ENCODE measurements at regions not wholly inside any gene's neighbourhood (a gene's known extent, or its start where the extent isn't known, plus 50 kb on each side); places are given as distances from the start of the nearest gene placed in this dataset.

DNA sequence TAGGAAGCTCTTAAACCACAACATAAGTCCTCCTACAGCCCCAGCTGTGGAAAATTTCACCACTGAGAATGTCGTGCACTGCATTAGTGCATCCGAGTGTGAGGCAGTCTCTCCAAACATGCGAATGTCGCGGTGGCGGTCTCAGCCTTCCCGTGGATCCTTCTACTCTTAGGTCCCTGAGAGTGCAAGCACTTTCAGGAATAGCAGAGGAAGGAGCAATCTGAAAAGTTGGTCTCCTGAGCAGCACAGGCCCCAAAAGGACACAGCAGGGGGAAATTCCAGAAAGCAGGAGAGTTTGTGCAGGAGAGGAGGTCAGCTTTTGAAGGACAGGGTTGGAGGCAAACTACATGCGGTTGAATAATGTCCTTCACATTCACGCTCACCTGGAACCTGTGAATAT lies 440.5 kb upstream of the SMIM21 start:
- no peaks in the 10 kb centered on the region for H3K27me3 ChIP-seq
- no peak overlapping the region for H3K4me3 ChIP-seq
- H3K36me3 ChIP-seq = no peaks in the 10 kb centered on the region
- ATAC-seq = no peak
- DNase-seq = no peak
- intact Hi-C loops (cut with DNase I) = no loop called here
- TF ChIP-seq, protein P1, sequence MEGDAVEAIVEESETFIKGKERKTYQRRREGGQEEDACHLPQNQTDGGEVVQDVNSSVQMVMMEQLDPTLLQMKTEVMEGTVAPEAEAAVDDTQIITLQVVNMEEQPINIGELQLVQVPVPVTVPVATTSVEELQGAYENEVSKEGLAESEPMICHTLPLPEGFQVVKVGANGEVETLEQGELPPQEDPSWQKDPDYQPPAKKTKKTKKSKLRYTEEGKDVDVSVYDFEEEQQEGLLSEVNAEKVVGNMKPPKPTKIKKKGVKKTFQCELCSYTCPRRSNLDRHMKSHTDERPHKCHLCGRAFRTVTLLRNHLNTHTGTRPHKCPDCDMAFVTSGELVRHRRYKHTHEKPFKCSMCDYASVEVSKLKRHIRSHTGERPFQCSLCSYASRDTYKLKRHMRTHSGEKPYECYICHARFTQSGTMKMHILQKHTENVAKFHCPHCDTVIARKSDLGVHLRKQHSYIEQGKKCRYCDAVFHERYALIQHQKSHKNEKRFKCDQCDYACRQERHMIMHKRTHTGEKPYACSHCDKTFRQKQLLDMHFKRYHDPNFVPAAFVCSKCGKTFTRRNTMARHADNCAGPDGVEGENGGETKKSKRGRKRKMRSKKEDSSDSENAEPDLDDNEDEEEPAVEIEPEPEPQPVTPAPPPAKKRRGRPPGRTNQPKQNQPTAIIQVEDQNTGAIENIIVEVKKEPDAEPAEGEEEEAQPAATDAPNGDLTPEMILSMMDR (IDR thresholded peaks at IDR 0.05) = no peak
- no peaks in the 10 kb centered on the region for H3K9me3 ChIP-seq
- no peaks in the 10 kb centered on the region for H3K4me1 ChIP-seq
- no peak overlapping the region for H3K27ac ChIP-seq

DNA sequence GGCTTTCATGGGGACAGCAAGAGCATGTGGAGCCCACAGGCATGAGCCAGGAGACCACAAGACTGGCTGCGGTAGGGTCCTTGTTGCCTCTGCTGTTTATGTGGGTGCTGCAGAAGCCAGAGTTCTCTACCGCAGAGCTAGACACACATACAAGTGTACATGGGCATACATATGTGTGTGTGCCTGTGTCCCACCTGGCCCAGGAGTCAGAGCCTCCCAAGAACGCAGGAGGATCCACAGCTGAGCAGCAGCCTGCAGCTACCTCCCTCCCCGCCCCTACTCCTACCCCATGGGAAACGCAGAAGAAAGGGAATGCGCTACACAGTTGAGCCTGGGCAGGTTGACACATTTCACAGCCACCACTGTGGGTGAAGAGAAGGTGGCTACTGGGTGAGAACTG lies 438.1 kb upstream of the SMIM21 start:
- H3K27me3 ChIP-seq = no peaks in the 10 kb centered on the region
- no peaks in the 10 kb centered on the region for H3K36me3 ChIP-seq
- no peak for DNase-seq
- intact Hi-C loops (cut with DNase I) = no loop called here
- ATAC-seq = peak; percentile 45
- H3K9me3 ChIP-seq = no peaks in the 10 kb centered on the region
- H3K4me3 ChIP-seq = no peak overlapping the region
- H3K27ac ChIP-seq = no peak overlapping the region
- TF ChIP-seq, protein P1 (IDR thresholded peaks at IDR 0.05) = no peak
- no peaks in the 10 kb centered on the region for H3K4me1 ChIP-seq

DNA sequence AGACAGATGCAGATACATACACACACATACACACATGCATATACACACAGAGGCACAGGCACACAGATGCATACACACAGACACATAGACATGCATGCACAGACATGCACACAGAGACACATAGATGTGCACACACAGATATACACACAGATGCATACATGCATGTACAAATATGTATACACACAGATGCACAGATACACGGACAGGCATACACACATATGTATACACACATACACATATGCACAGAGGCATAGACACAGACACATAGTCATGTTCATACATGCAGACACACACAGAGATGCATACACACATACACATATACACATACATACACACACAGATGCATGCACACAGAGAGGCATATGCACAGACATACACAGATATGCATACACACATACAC lies 437.3 kb upstream of the SMIM21 start:
- H3K4me3 ChIP-seq = no peak overlapping the region
- no peaks in the 10 kb centered on the region for H3K9me3 ChIP-seq
- DNase-seq (no peak), ATAC-seq (no peak)
- H3K36me3 ChIP-seq = no peaks in the 10 kb centered on the region
- intact Hi-C loops (cut with DNase I) = no loop called here
- H3K4me1 ChIP-seq = no peaks in the 10 kb centered on the region
- H3K27ac ChIP-seq = no peak overlapping the region
- H3K27me3 ChIP-seq = no peaks in the 10 kb centered on the region
- TF ChIP-seq, protein P1 (IDR thresholded peaks at IDR 0.05) = no peak

DNA sequence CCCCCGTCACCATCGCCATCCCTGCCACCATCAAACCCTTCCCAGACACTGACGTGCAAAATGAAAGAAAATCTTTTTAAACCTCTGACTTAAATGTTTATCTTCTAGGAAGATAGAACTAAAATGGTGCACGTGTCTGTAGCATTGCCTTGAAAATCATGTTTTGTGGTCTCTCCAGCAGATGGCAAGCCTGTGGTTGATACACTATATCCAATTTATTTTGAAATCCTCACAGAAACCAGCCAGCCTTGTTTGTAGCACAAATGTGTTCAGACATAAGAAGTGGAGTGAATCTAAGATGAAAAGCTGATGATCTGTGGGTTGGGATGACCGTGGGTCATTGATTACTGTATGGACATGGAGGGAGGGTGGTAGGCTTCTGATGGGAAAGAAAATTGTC lies 436.2 kb upstream of the SMIM21 start:
- H3K27ac ChIP-seq = no peak overlapping the region
- intact Hi-C loops (cut with DNase I) = no loop called here
- no peaks in the 10 kb centered on the region for H3K27me3 ChIP-seq
- DNase-seq = no peak
- TF ChIP-seq, protein P1 (IDR thresholded peaks at IDR 0.05) = no peak
- no peak overlapping the region for H3K4me3 ChIP-seq
- no peaks in the 10 kb centered on the region for H3K4me1 ChIP-seq
- H3K36me3 ChIP-seq = no peaks in the 10 kb centered on the region
- no peaks in the 10 kb centered on the region for H3K9me3 ChIP-seq
- ATAC-seq = no peak

DNA sequence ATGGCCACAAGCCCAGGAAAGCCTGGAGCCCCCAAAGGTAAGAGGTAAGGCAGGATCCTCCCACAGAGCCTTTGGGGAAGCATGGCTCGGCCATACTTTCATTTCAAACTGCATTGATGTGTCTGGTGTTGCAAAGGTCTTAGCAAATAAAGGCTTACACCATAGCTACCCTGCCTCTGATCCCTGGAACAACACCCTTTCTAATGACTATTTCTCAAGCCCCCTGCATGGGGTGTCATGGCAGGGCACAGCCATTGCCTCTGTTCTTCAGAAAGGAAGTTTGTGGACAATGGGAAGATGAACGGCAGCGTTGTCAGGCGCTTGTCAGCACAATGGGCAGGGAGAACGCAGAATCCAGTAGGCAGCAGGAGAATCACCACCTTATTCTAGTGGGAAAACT lies 435.0 kb upstream of the SMIM21 start:
- no peak for ATAC-seq
- intact Hi-C loops (cut with DNase I) = no loop called here

DNA sequence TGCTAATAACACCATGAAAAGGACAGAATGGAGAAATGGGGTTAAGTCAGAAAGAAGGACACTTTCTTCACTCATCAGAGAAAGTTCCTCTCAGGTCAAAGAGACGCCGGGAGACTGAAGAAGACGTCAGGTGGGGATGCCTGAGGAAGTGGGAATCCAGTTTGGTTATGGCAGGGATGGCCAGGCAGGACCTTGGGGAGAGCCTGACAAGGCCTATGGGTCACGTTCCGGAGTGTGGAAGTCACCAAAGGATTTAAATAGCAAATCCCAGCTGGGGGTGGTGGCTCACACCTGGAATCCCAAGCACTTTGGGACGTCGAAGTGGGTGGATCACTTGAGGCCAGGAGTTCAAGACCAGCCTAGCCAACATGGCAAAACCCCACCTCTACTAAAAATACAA lies 432.7 kb upstream of the SMIM21 start:
- Histone ChIP-seq H3K9me3 (no peaks in the 10 kb centered on the region), H3K27me3 (no peaks in the 10 kb centered on the region), H3K27ac (no peak overlapping the region), H3K36me3 (no peaks in the 10 kb centered on the region), H3K4me1 (no peaks in the 10 kb centered on the region), H3K4me3 (no peak overlapping the region)
- no peak for ATAC-seq
- DNase-seq = no peak
- TF ChIP-seq, protein P1 (IDR thresholded peaks at IDR 0.05) = no peak
- intact Hi-C loops (cut with DNase I) = no loop called here

More for the DNA sequence above, 435.0 kb upstream of the SMIM21 start:
- Histone ChIP-seq H3K27ac (no peak overlapping the region), H3K4me1 (no peaks in the 10 kb centered on the region), H3K4me3 (no peak overlapping the region), H3K27me3 (no peaks in the 10 kb centered on the region), H3K9me3 (no peaks in the 10 kb centered on the region), H3K36me3 (no peaks in the 10 kb centered on the region)
- DNase-seq = no peak
- TF ChIP-seq, protein P1 (IDR thresholded peaks at IDR 0.05) = no peak
